Activated B cell treated with CpG ODN at 0.5 μM for 24 hours (primary cell): ENCODE measurements at regions not wholly inside any gene's neighbourhood (a gene's known extent, or its start where the extent isn't known, plus 50 kb on each side); places are given as distances from the start of the nearest gene placed in this dataset.

Experiments used
- ATAC-seq: fragments of 200-7000 bp; cut with Tn5 transposase; one replicate; pipeline ENCODE4 v1.10.0; 2021; ENCODE audit warnings: low read depth, mild to moderate bottlenecking, moderate library complexity
- CTCF ChIA-PET: fragments of 350-600 bp; sonication (Branson Sonifier 250); formaldehyde crosslinking; loops from one replicate; lab custom pipeline; 2021; ENCODE audit warnings: antibody characterized with exemption; lab: Charles Lee
- POLR2A ChIA-PET: fragments of 350-600 bp; sonication (Branson Sonifier 250); formaldehyde crosslinking; loops from one replicate; lab custom pipeline; 2021; ENCODE audit warnings: antibody characterized with exemption; lab: Charles Lee
- DNase-seq: peaks from one replicate; pipeline ENCODE4 v3.0.0; 2022
- H3K27ac Mint-ChIP-seq: one replicate; pipeline ENCODE4 v1.8.0; 2020; ENCODE audit warnings: mixed read lengths
- H3K27me3 Mint-ChIP-seq: one replicate; pipeline ENCODE4 v1.8.0; 2021; ENCODE audit warnings: mixed read lengths
- H3K36me3 Mint-ChIP-seq: one replicate; pipeline ENCODE4 v1.8.0; 2021; ENCODE audit warnings: low read depth, mixed read lengths
- H3K4me1 Mint-ChIP-seq: one replicate; pipeline ENCODE4 v1.8.0; 2021; ENCODE audit warnings: mixed read lengths
- H3K4me3 Mint-ChIP-seq: one replicate; pipeline ENCODE4 v1.8.0; 2020; ENCODE audit warnings: mild to moderate bottlenecking, mixed read lengths
- H3K9me3 Mint-ChIP-seq: one replicate; pipeline ENCODE4 v1.8.0; 2020; ENCODE audit warnings: mixed read lengths
- intact Hi-C: fragments of 100-400 bp; cut with micrococcal nuclease; formaldehyde crosslinking; loops from one replicate; pipeline ENCODE4 v1.15.1; 2024
- TF ChIP-seq, protein P1 (sequence below): fragments of 200-600 bp; IDR thresholded peaks from one replicate; pipeline ENCODE4 v1.8.0; 2022; ENCODE audit warnings: antibody characterized with exemption, mild to moderate bottlenecking

DNA sequence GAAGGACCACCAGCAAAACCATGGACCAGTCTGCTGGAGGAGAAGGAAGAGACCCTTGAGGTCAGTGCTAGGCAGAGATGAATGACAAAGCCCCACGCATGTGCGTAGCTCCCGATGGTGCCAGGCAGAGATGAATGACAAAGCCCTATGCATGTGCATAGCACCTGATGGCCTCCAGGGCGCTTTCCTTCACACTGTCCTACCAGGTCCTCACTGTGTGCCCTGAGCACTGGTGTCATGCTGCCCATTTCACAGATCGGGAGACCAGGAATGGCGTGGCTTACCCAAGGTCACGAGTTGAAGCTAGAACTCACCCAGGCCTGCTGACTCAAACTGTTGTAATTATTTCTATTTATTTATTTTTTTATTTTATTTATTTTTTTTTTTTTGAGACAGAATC lies 149.6 kb downstream of the KATNIP start:
- H3K27me3 Mint-ChIP-seq = no peaks in the 10 kb centered on the region
- ChIA-PET CTCF (no interaction called here), POLR2A (interaction anchor here (0.6 kb wide), 1 partner anchor 555 kb away, joined by 4 read pairs; no protein-coding TSS in a partner anchor)
- peaks cover 3% of the 10 kb centered on the region for H3K9me3 Mint-ChIP-seq
- H3K4me3 Mint-ChIP-seq = no peak overlapping the region
- H3K4me1 Mint-ChIP-seq = no peaks in the 10 kb centered on the region
- H3K36me3 Mint-ChIP-seq = peaks cover 49% of the 10 kb centered on the region
- TF ChIP-seq, protein P1, sequence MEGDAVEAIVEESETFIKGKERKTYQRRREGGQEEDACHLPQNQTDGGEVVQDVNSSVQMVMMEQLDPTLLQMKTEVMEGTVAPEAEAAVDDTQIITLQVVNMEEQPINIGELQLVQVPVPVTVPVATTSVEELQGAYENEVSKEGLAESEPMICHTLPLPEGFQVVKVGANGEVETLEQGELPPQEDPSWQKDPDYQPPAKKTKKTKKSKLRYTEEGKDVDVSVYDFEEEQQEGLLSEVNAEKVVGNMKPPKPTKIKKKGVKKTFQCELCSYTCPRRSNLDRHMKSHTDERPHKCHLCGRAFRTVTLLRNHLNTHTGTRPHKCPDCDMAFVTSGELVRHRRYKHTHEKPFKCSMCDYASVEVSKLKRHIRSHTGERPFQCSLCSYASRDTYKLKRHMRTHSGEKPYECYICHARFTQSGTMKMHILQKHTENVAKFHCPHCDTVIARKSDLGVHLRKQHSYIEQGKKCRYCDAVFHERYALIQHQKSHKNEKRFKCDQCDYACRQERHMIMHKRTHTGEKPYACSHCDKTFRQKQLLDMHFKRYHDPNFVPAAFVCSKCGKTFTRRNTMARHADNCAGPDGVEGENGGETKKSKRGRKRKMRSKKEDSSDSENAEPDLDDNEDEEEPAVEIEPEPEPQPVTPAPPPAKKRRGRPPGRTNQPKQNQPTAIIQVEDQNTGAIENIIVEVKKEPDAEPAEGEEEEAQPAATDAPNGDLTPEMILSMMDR = no peak
- no peak overlapping the region for H3K27ac Mint-ChIP-seq
- no peak for DNase-seq
- intact Hi-C loops = no loop called here
- no peak for ATAC-seq

DNA sequence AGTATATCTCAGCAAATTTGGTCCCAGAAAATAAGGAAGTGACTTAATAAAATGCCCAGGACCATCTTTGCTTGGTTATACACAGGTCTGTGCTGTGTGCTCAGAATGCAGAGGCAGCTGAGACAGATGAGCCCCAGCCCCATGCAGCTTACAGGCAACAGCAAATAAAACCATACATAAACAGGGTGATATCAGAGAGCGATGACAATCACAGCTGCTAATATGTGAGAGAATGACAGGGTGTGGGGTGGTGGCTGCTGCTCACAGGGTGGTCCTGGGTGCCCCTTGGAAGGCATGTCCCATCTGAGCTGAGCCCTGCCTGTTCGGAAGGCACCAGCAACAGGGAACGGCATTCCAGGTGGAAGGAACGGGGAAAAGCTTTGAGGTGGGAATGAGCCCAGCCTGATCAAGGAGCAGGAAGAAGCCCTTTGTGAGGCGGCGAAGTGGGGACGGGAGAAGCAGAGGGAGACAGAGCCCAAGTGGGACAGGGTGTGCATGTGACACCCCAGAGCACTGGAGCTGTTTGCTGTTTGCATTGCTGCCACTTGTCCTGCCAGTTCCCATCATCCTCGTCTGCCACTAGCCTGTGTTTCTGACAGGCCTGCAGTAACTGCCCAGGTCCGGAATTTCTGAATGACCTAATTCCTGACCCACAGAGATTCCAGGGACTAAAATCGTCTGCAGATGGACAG lies 150.5 kb downstream of the KATNIP start:
- H3K9me3 Mint-ChIP-seq = peaks cover 3% of the 10 kb centered on the region
- H3K4me3 Mint-ChIP-seq = no peak overlapping the region
- no peaks in the 10 kb centered on the region for H3K27me3 Mint-ChIP-seq
- ChIA-PET CTCF (no interaction called here), POLR2A (no interaction called here)
- no peaks in the 10 kb centered on the region for H3K4me1 Mint-ChIP-seq
- no peak overlapping the region for H3K27ac Mint-ChIP-seq
- intact Hi-C loops = no loop called here
- peaks cover 50% of the 10 kb centered on the region for H3K36me3 Mint-ChIP-seq
- DNase-seq = no peak
- no peak for ATAC-seq
- TF ChIP-seq, protein P1 = no peak

DNA sequence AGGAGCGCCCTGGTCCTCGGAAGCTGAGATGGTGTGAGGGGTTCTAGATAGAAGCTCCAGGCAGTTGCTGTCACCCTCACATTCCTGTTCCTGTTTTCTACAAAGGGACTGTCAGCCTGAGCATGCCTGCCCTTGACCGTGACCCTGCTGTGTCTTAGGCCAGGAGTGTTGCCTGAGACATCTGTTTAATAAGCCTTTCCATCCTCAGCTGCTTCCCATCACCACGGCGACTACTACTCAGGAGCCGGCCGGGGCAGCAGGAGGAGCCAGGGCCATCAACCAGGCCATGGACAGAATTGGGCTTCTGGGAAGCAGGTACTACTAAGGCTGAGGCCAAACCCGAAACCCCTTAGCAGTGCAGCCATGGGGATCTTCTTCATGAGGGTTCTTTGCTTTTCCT lies 151.4 kb downstream of the KATNIP start:
- H3K4me1 Mint-ChIP-seq = no peaks in the 10 kb centered on the region
- no peak for DNase-seq
- POLR2A ChIA-PET = no interaction called here
- no peak overlapping the region for H3K27ac Mint-ChIP-seq
- ATAC-seq = no peak
- CTCF ChIA-PET = no interaction called here
- peaks cover 2% of the 10 kb centered on the region for H3K9me3 Mint-ChIP-seq
- intact Hi-C loops = no loop called here
- no peak overlapping the region for H3K4me3 Mint-ChIP-seq
- peaks cover 52% of the 10 kb centered on the region for H3K36me3 Mint-ChIP-seq
- H3K27me3 Mint-ChIP-seq = no peaks in the 10 kb centered on the region
- TF ChIP-seq, protein P1 = no peak

DNA sequence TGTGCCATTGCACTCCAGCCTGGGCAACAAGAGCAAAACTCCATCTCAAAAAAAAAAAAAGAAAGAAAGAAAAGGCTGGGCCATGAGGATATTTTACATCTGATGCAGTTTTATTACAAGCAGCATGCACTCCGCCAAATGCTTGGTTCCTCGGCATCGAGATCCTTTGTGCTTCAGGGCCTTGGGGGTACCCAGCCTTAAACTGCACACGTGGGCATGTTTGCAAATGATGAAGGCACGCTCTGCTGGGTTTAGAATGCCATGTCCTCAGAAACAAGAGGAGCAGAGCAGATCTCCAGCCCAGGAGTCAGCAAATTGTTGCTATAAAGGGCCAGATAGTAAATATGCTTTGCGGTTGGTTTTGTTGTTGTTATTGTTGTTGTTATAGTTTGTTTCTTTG lies 153.2 kb downstream of the KATNIP start:
- intact Hi-C loops = no loop called here
- Mint-ChIP-seq H3K27ac (no peak overlapping the region), H3K27me3 (no peaks in the 10 kb centered on the region), H3K4me3 (no peak overlapping the region), H3K4me1 (no peaks in the 10 kb centered on the region), H3K36me3 (peaks cover 48% of the 10 kb centered on the region), H3K9me3 (no peaks in the 10 kb centered on the region)
- ChIA-PET CTCF (no interaction called here), POLR2A (no interaction called here)
- ATAC-seq (no peak), DNase-seq (no peak)
- TF ChIP-seq, protein P1 = no peak

DNA sequence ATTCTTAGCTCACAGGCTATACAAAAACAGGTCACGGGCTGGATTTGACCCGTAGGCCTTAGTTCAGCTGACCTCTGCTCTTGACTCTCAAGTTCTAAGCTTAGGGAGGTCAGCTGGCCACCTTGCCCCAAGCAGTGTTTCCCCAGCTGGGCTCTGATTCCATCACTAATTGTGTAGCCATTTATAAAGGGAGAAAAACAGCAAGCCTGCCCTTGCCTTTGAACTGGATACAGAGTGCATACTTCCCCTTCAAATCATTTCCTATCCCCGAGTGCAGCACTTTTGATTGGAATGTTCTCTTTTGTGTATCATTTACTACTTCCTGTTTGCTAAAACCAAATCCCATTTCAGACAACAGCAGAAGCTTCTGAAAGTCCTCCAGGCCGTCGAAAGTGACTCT lies 153.6 kb downstream of the KATNIP start:
- Mint-ChIP-seq H3K9me3 (no peaks in the 10 kb centered on the region), H3K4me3 (no peak overlapping the region), H3K36me3 (peaks cover 48% of the 10 kb centered on the region), H3K27me3 (no peaks in the 10 kb centered on the region), H3K27ac (no peak overlapping the region), H3K4me1 (no peaks in the 10 kb centered on the region)
- DNase-seq = no peak
- intact Hi-C loops = no loop called here
- ChIA-PET CTCF (no interaction called here), POLR2A (no interaction called here)
- ATAC-seq = no peak
- TF ChIP-seq, protein P1 = no peak
